ENCODE measurements at regions not wholly inside any gene's neighbourhood (a gene's known extent, or its start where the extent isn't known, plus 50 kb on each side); places are given as distances from the start of the nearest gene placed in this dataset.

- no peak overlapping the region for H2AFZ ChIP-seq (ENCODE audit: low read depth, low read length)
- dilution Hi-C loops (cut with MboI; ENCODE audit: extremely low pct_ligation_motif_present, low sequenced_read_pairs) (no loop called here), intact Hi-C loops (cut with micrococcal nuclease) (no loop called here)
- no peak overlapping the region for H3K4me3 ChIP-seq (replicated peaks in 1 of 3; ENCODE audit: insufficient read depth in 1 of 3, low read depth in 1 of 3, low read length in 3 of 3)
- POLR2A ChIA-PET = no interaction called here
- no peaks in the 10 kb centered on the region for H3K79me2 ChIP-seq (ENCODE audit: control insufficient read depth, insufficient read depth, low read length)
- H4K20me1 ChIP-seq (replicated peaks; ENCODE audit: control insufficient read depth, extremely low read depth, insufficient read depth, low read length) = no peaks in the 10 kb centered on the region
- H3K27ac ChIP-seq (ENCODE audit: insufficient read depth, low read depth, low read length) = no peak overlapping the region
- H3K4me1 ChIP-seq (ENCODE audit: control insufficient read depth, extremely low read depth, insufficient read depth, low read length) = no peaks in the 10 kb centered on the region
- DNase-seq (ENCODE audit: low read depth, low spot score) (no peak), FAIRE-seq (no peak)
- no peaks in the 10 kb centered on the region for H3K9me3 ChIP-seq (replicated peaks; ENCODE audit: control insufficient read depth, insufficient read depth, low read length)
- no peaks in the 10 kb centered on the region for H3K27me3 ChIP-seq (ENCODE audit: control insufficient read depth in 2 of 2, insufficient read depth in 2 of 2, low read length in 2 of 2)
- no peaks in the 10 kb centered on the region for H3K36me3 ChIP-seq (ENCODE audit: control insufficient read depth in 2 of 2, extremely low read depth in 1 of 2, insufficient read depth in 2 of 2, low read length in 2 of 2)
- no peak overlapping the region for H3K4me2 ChIP-seq (ENCODE audit: insufficient read depth, low read length)
- no peak overlapping the region for H3K9ac ChIP-seq (replicated peaks; ENCODE audit: extremely low read depth, insufficient read depth, low read length)
- no peaks in the 10 kb centered on the region for H3K9me1 ChIP-seq (replicated peaks; ENCODE audit: control insufficient read depth, extremely low read depth, insufficient read depth, low read length)
- BruUV-seq (replicated peaks) = no TSS peak
- TF ChIP-seq, protein P1, sequence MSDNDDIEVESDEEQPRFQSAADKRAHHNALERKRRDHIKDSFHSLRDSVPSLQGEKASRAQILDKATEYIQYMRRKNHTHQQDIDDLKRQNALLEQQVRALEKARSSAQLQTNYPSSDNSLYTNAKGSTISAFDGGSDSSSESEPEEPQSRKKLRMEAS (IDR thresholded peaks at IDR 0.05; ENCODE audit: insufficient read depth, insufficient read length) = no peak
- no peak for TF ChIP-seq MYC (IDR thresholded peaks at IDR 0.05; ENCODE audit: low read depth, low read length)
- CTCF ChIA-PET = no interaction called here
Observed at GRCh38 chr17:33944826-33945225, 310.3 kb upstream of the CCL2 start.

DNA sequence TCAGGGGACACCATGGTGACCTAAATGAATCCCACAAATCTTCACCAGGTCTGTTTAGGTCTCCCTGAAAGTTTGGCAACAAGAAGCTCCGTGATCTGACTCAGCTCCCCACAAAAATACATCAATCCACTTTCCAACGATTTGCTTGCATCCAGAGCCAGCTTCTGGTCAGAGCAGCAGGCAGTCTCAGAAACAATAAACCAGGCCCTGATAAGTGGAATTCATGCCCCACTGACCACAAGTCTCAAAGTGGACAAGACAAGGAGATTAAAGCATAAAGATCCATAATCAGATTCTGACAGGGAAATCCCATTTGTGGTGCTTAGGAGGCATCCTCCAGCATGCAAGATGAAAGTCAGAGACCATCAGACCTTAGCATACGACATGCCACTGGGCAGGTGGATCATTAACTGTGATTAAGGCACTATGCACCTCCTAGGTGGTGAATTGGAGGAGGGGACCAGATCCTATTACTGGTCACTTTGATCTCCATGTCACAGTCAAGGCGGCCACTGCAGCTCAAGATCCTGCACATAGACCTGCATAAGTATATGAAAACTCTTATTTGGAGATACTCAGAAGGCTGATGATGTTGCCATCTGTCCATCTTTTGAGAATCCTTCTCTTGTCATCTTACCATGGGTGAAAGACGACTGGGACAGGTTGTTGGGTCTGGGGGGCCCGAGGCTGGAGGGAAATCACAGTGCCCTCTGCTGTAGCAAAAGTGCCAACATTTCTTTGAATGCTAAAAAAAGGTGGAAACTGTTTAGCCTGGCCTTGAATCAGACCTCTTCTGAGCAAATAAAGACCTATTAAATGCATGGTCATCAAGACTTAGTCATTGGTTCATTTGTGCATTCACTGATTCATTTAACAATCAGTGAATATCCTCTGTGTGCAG lies 309.2 kb upstream of the CCL2 start:
- dilution Hi-C loops (cut with MboI; ENCODE audit: extremely low pct_ligation_motif_present, low sequenced_read_pairs) = no loop called here
- Histone ChIP-seq H3K9ac (replicated peaks; ENCODE audit: extremely low read depth, insufficient read depth, low read length) (no peak overlapping the region), H3K4me3 (replicated peaks in 1 of 3; ENCODE audit: insufficient read depth in 1 of 3, low read depth in 1 of 3, low read length in 3 of 3) (no peak overlapping the region), H3K27me3 (ENCODE audit: control insufficient read depth in 2 of 2, insufficient read depth in 2 of 2, low read length in 2 of 2) (no peaks in the 10 kb centered on the region), H3K4me1 (ENCODE audit: control insufficient read depth, extremely low read depth, insufficient read depth, low read length) (no peaks in the 10 kb centered on the region), H3K27ac (ENCODE audit: insufficient read depth, low read depth, low read length) (no peak overlapping the region), H4K20me1 (replicated peaks; ENCODE audit: control insufficient read depth, extremely low read depth, insufficient read depth, low read length) (no peaks in the 10 kb centered on the region), H3K9me1 (replicated peaks; ENCODE audit: control insufficient read depth, extremely low read depth, insufficient read depth, low read length) (no peaks in the 10 kb centered on the region), H3K36me3 (ENCODE audit: control insufficient read depth in 2 of 2, extremely low read depth in 1 of 2, insufficient read depth in 2 of 2, low read length in 2 of 2) (no peaks in the 10 kb centered on the region), H3K79me2 (ENCODE audit: control insufficient read depth, insufficient read depth, low read length) (no peaks in the 10 kb centered on the region), H3K4me2 (ENCODE audit: insufficient read depth, low read length) (no peak overlapping the region), H3K9me3 (replicated peaks; ENCODE audit: control insufficient read depth, insufficient read depth, low read length) (no peaks in the 10 kb centered on the region), H2AFZ (ENCODE audit: low read depth, low read length) (no peak overlapping the region)
- FAIRE-seq (no peak), DNase-seq (ENCODE audit: low read depth, low spot score) (no peak)
- TF ChIP-seq FOS (IDR thresholded peaks at IDR 0.05; ENCODE audit: borderline replicate concordance, insufficient read depth, low read length) (no peak), EZH2 (IDR thresholded peaks at IDR 0.05; ENCODE audit: borderline replicate concordance, low read depth, low read length, severe bottlenecking) (no peak), MYC (IDR thresholded peaks at IDR 0.05; ENCODE audit: low read depth, low read length) (no peak), POLR2AphosphoS5 (IDR thresholded peaks at IDR 0.05; ENCODE audit: insufficient read depth, low read depth, low read length) (no peak), POLR2A (IDR thresholded peaks at IDR 0.05; ENCODE audit: low read depth, low read length) (no peak), JUN (IDR thresholded peaks at IDR 0.05; ENCODE audit: borderline replicate concordance, insufficient read depth, insufficient read length, low read depth) (no peak), GATA2 (IDR thresholded peaks at IDR 0.05; ENCODE audit: insufficient read depth, insufficient read length, low read depth, low read length) (no peak)
- TF ChIP-seq, protein P1 (IDR thresholded peaks at IDR 0.05; ENCODE audit: insufficient read depth, insufficient read length) = no peak
- TF ChIP-seq, protein P2, sequence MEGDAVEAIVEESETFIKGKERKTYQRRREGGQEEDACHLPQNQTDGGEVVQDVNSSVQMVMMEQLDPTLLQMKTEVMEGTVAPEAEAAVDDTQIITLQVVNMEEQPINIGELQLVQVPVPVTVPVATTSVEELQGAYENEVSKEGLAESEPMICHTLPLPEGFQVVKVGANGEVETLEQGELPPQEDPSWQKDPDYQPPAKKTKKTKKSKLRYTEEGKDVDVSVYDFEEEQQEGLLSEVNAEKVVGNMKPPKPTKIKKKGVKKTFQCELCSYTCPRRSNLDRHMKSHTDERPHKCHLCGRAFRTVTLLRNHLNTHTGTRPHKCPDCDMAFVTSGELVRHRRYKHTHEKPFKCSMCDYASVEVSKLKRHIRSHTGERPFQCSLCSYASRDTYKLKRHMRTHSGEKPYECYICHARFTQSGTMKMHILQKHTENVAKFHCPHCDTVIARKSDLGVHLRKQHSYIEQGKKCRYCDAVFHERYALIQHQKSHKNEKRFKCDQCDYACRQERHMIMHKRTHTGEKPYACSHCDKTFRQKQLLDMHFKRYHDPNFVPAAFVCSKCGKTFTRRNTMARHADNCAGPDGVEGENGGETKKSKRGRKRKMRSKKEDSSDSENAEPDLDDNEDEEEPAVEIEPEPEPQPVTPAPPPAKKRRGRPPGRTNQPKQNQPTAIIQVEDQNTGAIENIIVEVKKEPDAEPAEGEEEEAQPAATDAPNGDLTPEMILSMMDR (IDR thresholded peaks at IDR 0.05; ENCODE audit: extremely low read depth in 1 of 2, insufficient read depth in 1 of 2, low read depth in 1 of 2, low read length in 2 of 2) = no peak
- ChIA-PET CTCF (no interaction called here), POLR2A (no interaction called here)
- no TSS peak for BruUV-seq (replicated peaks)
- intact Hi-C loops (cut with micrococcal nuclease) = no loop called here

All from endothelial cell of umbilical vein (primary cell).